Breast epithelium (tissue), 4 donors: ENCODE measurements at regions not wholly inside any gene's neighbourhood (a gene's known extent, or its start where the extent isn't known, plus 50 kb on each side); places are given as distances from the start of the nearest gene placed in this dataset.

Source experiments
- DNase-seq, 2 donors: peaks; one replicate each; pipeline ENCODE4 v3.0.0-alpha.2; 2019; ENCODE audit warnings: low spot score in 2 of 2
- H3K27ac ChIP-seq, 2 donors: fragments of 200-600 bp; sonication (generic) in 1 of 2; one replicate each; pipeline ENCODE4 v1.5.1; 2016 to 2019; ENCODE audit warnings: mild to moderate bottlenecking in 1 of 2
- H3K27me3 ChIP-seq, 2 donors: fragments of 200-600 bp; sonication (generic) in 1 of 2; one replicate each; pipeline versions ENCODE4 v1.5.1 to v1.6.0; 2017 to 2019; ENCODE audit warnings: control low read depth in 1 of 2, mild to moderate bottlenecking in 1 of 2
- H3K36me3 ChIP-seq: fragments of 200-600 bp; one replicate; pipeline ENCODE4 v1.5.1; 2019
- H3K4me1 ChIP-seq, 2 donors: fragments of 200-600 bp; sonication (generic); one replicate each; pipeline ENCODE4 v1.5.1; 2016 to 2019; ENCODE audit warnings: control low read depth in 1 of 2
- H3K4me3 ChIP-seq, 3 donors: fragments of 200-600 bp; sonication (generic); 1 replicate in 2 of 3; 2 replicates in 1 of 3; pipeline ENCODE4 v1.5.1; 2016 to 2019; ENCODE audit warnings: mild to moderate bottlenecking in 3 of 3, moderate library complexity in 2 of 3
- H3K9me3 ChIP-seq, 2 donors: fragments of 200-600 bp; sonication (generic) in 1 of 2; one replicate each; pipeline ENCODE4 v1.5.1; 2016 to 2019; ENCODE audit warnings: control low read depth in 1 of 2
- CTCF ChIP-seq, 3 donors: fragments of 450-650 bp; IDR thresholded peaks; one replicate each; pipeline ENCODE4 v1.5.1; 2016 to 2017; ENCODE audit warnings: antibody characterized with exemption in 3 of 3, mild to moderate bottlenecking in 3 of 3, moderate library complexity in 3 of 3
- POLR2A ChIP-seq: fragments of 450-650 bp; IDR thresholded peaks from one replicate; pipeline ENCODE4 v1.6.1; 2016; ENCODE audit warnings: antibody characterized with exemption, mild to moderate bottlenecking, moderate library complexity
- POLR2AphosphoS5 ChIP-seq, 3 donors: sonication (generic); formaldehyde crosslinking; IDR thresholded peaks; one replicate each; pipeline ENCODE4 v1.6.1; 2017; ENCODE audit warnings: antibody characterized with exemption in 3 of 3
- intact Hi-C: fragments of 100-400 bp; cut with DNase I; formaldehyde crosslinking; loops from one replicate; pipeline ENCODE4 v1.15.1; 2023; ENCODE audit warnings: low total_unique reads

DNA sequence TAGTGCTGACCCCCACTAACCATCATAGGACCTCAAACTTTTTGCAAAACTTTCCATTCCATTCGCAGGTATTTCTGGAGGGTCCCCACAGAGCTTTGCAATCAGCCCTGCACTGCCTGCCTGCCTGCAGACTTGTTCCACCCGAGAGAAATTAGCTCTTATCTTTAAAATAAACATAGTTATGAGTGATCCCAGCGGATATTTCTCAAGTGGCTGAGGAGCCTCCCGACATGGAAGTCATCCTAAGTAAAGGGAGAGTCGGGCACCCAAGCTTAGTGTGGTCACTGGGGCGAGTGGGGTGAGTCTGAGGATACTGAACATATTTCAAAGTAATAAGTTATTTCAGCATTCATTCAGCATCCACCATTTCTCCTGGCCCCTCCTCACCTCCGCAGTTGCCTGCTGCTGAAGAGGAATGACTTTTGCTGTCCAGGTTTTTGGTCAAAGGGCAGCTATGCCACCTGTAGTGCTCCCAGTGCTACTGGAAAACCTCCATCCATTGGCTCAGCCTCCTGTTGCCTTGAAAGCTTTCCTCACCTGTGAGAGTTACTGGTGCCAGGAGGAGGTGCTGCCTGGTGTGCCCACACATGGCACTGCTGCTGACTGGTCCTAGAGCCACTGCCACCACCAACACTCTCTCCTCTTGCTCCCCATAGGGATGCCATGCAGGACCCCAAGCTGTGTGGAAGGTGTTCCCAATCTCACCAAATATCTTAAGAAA, 89.7 kb upstream of the PCSK1 start:
- no peaks in the 10 kb centered on the region for H3K4me1 ChIP-seq
- H3K36me3 ChIP-seq, result no peaks in the 10 kb centered on the region
- intact Hi-C loops, result no loop called here
- H3K27ac ChIP-seq, result no peak overlapping the region
- H3K27me3 ChIP-seq, result no peaks in the 10 kb centered on the region
- no peak overlapping the region for H3K4me3 ChIP-seq
- TF ChIP-seq CTCF (IDR thresholded peaks at IDR 0.05), result no peak
- no peak for TF ChIP-seq POLR2A
- no peak for TF ChIP-seq POLR2AphosphoS5 (IDR thresholded peaks at IDR 0.05)
- no peak for DNase-seq
- no peaks in the 10 kb centered on the region for H3K9me3 ChIP-seq

DNA sequence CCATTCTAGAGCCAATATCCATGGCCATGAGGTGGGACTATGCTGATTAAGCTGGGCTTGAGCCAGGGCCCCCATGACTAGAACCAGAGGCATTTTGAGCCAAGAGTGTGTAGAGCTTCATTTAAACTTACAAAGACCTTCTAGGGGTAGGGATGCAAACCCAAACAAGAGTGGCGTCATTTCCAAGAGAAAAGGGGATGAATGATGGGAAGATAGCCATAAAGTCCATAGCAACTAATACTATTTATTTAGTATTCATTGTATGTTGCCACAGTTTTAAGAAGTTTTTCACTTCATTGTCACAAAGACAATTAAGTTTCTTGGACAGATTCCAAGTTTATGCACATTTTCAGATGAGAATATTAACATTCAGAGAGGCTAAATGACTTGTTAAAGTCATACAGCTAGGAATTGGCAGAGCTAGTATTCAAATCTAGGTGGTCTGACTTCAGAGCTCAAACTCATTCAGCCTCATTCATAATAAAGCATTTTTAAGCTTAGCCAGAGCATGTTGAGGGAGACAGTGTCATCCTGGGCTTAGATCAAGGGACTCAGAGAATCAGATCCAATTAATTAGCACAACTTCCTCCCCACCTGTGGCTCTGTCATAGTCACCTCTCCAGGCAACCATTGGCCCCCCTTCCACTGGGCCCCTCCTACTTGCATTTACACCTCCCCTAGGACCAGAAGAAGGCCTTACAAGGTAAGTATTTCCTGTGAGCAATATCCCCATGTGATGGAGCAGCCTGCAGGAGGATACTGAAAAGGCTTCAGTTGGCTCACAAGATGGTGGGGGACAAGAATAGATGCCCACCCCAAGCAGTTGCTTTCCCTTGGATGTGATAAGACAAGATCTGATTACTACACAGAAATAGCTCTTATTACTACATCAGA, 95.0 kb upstream of the PCSK1 start:
- no peak overlapping the region for H3K27ac ChIP-seq
- no peak for TF ChIP-seq CTCF (IDR thresholded peaks at IDR 0.05)
- no peak for TF ChIP-seq POLR2AphosphoS5 (IDR thresholded peaks at IDR 0.05)
- TF ChIP-seq POLR2A, result no peak

GRCh38 chr5:96528826-96529474, 95.9 kb upstream of the PCSK1 start:
- H3K4me1 ChIP-seq, result no peaks in the 10 kb centered on the region
- H3K9me3 ChIP-seq, result no peaks in the 10 kb centered on the region
- H3K27ac ChIP-seq, result no peak overlapping the region
- intact Hi-C loops, result no loop called here
- H3K36me3 ChIP-seq, result no peaks in the 10 kb centered on the region
- TF ChIP-seq POLR2AphosphoS5 (IDR thresholded peaks at IDR 0.05), result no peak
- no peak for TF ChIP-seq CTCF (IDR thresholded peaks at IDR 0.05)
- no peak for TF ChIP-seq POLR2A
- H3K27me3 ChIP-seq, result no peaks in the 10 kb centered on the region
- H3K4me3 ChIP-seq, result no peak overlapping the region
- no peak for DNase-seq

More for the DNA sequence above, 95.0 kb upstream of the PCSK1 start:
- no peaks in the 10 kb centered on the region for H3K9me3 ChIP-seq
- no peaks in the 10 kb centered on the region for H3K27me3 ChIP-seq
- H3K4me3 ChIP-seq, result no peak overlapping the region
- H3K36me3 ChIP-seq, result no peaks in the 10 kb centered on the region
- intact Hi-C loops, result no loop called here
- DNase-seq, result no peak
- H3K4me1 ChIP-seq, result no peaks in the 10 kb centered on the region

DNA sequence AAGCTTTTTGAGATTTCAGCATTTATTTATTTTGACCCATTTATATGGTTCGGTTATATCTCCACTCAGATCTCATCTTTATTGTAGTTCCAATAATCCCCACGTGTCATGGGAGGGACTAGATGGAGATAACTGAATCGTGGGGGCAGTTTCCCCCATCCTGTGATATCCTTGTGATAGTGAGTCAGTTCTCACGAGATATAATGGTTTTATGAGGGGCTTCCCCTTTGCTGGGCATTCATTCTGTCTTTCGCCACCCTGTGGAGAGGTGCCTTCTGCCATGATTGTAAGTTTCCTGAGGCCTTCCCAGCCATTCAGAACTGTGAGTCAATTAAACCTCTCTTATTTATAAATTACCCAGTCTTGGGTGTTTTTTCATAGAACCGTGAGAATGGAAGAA, 96.5 kb upstream of the PCSK1 start:
- no peaks in the 10 kb centered on the region for H3K36me3 ChIP-seq
- no peaks in the 10 kb centered on the region for H3K27me3 ChIP-seq
- DNase-seq, result no peak
- H3K27ac ChIP-seq, result no peak overlapping the region
- H3K9me3 ChIP-seq, result no peaks in the 10 kb centered on the region
- intact Hi-C loops, result no loop called here
- no peaks in the 10 kb centered on the region for H3K4me1 ChIP-seq
- TF ChIP-seq POLR2A (no peak), CTCF (IDR thresholded peaks at IDR 0.05) (no peak), POLR2AphosphoS5 (IDR thresholded peaks at IDR 0.05) (no peak)
- no peak overlapping the region for H3K4me3 ChIP-seq

DNA sequence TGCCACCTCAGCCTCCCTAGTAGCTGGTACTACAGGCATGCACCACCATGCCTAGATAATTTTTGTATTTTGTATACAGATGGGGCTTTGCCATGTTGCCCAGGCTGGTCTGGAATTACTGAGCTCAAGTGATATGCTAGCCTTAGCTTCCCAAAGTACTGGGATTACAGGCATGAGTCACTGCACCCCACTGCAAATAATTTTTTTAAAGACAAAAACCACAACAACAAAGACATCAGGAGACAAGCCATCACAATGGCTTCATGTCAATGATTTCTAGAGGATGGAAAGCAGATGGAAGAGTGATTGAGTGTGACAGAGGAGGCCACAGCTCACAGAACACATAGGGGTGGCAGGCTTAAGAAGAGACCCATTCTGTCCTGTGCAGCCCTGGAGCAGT, 97.9 kb upstream of the PCSK1 start:
- Histone ChIP-seq H3K9me3 (no peaks in the 10 kb centered on the region), H3K27ac (no peak overlapping the region), H3K36me3 (no peaks in the 10 kb centered on the region), H3K4me1 (no peaks in the 10 kb centered on the region), H3K4me3 (no peak overlapping the region), H3K27me3 (no peaks in the 10 kb centered on the region)
- intact Hi-C loops, result no loop called here
- TF ChIP-seq POLR2A (no peak), CTCF (IDR thresholded peaks at IDR 0.05) (no peak), POLR2AphosphoS5 (IDR thresholded peaks at IDR 0.05) (no peak)
- DNase-seq, result no peak
